NCI-H526 treated with DMSO at 0.1 percent for 48 hours (cell line): ENCODE measurements at regions not wholly inside any gene's neighbourhood (a gene's known extent, or its start where the extent isn't known, plus 50 kb on each side); places are given as distances from the start of the nearest gene placed in this dataset.
"Not testable (repeated sequence)": the region's sequence is repeated elsewhere in the genome, so short reads cannot be mapped to it uniquely, and the experiment has no call there.

Experiments
- DNase-seq: peaks from one replicate; lab custom pipeline; 2025; lab: John Stamatoyannopoulos, UW

- no peak for DNase-seq
These were observed 258.4 kb downstream of the SPRY2 start for GRCh38 chr13:80082396-80083080.

- no peak for DNase-seq
These were observed 266.1 kb downstream of the SPRY2 start for GRCh38 chr13:80074811-80075210.

- DNase-seq: no peak
These were observed 266.7 kb downstream of the SPRY2 start for GRCh38 chr13:80074143-80074752.

- no peak for DNase-seq
These were observed 268.7 kb downstream of the SPRY2 start for GRCh38 chr13:80072231-80072630.

- DNase-seq: peak; percentile 95
These were observed 270.8 kb downstream of the SPRY2 start for GRCh38 chr13:80070024-80070703.

GRCh38 chr13:80069374-80069773 lies 271.6 kb downstream of the SPRY2 start:
- DNase-seq: no peak

- no peak for DNase-seq
These were observed 274.9 kb downstream of the SPRY2 start for GRCh38 chr13:80065996-80066395.

- DNase-seq: not testable (repeated sequence)
These were observed 278.5 kb downstream of the SPRY2 start for GRCh38 chr13:80062416-80062815.

GRCh38 chr13:80059789-80060188 lies 281.1 kb downstream of the SPRY2 start:
- no peak for DNase-seq

- no peak for DNase-seq
These were observed 282.3 kb downstream of the SPRY2 start for GRCh38 chr13:80058626-80059025.

- no peak for DNase-seq
These were observed 285.1 kb downstream of the SPRY2 start for GRCh38 chr13:80055847-80056246.

GRCh38 chr13:80054806-80055205 lies 286.1 kb downstream of the SPRY2 start:
- DNase-seq: no peak

- no peak for DNase-seq
These were observed 288.6 kb downstream of the SPRY2 start for GRCh38 chr13:80052286-80052685.

- DNase-seq: no peak
These were observed 290.7 kb downstream of the SPRY2 start for GRCh38 chr13:80050252-80050651.

- DNase-seq: peak; percentile 22
These were observed 292.1 kb downstream of the SPRY2 start for GRCh38 chr13:80048802-80049201.

GRCh38 chr13:80048030-80048429 lies 292.9 kb downstream of the SPRY2 start:
- DNase-seq: no peak

GRCh38 chr13:80047406-80047805 lies 293.5 kb downstream of the SPRY2 start:
- no peak for DNase-seq

- DNase-seq: no peak
These were observed 300.0 kb downstream of the SPRY2 start for GRCh38 chr13:80040981-80041317.

- no peak for DNase-seq
These were observed 300.5 kb downstream of the SPRY2 start for GRCh38 chr13:80040196-80040980.

- DNase-seq: no peak
These were observed 301.9 kb downstream of the SPRY2 start for GRCh38 chr13:80039000-80039399.

GRCh38 chr13:80038371-80038770 lies 302.6 kb downstream of the SPRY2 start:
- DNase-seq: no peak

GRCh38 chr13:80037505-80037888 lies 303.4 kb downstream of the SPRY2 start:
- no peak for DNase-seq
